CD14-positive monocyte (primary cell): ENCODE measurements at regions not wholly inside any gene's neighbourhood (a gene's known extent, or its start where the extent isn't known, plus 50 kb on each side); places are given as distances from the start of the nearest gene placed in this dataset.

Experiments
- DNase-seq, 3 donors: peaks; one replicate each; pipeline ENCODE4 v3.0.0-alpha.2; 2011 to 2022
- H2AFZ ChIP-seq: 2 replicates; pipeline ENCODE4 v1.6.0; 2012; ENCODE audit warnings: mild to moderate bottlenecking, low read depth, low read length, inconsistent platforms; ENCODE audit not compliant: insufficient read depth, poor library complexity, severe bottlenecking
- H3K27ac ChIP-seq, 2 donors: 1 replicate in 1 of 2; 2 replicates in 1 of 2; pipeline ENCODE4 v1.5.1; 2012 to 2013; ENCODE audit warnings: low read length in 2 of 2, control low read depth in 1 of 2, inconsistent platforms in 1 of 2, low read depth in 1 of 2, mild to moderate bottlenecking in 1 of 2
- H3K27me3 ChIP-seq, 2 donors: one replicate each; pipeline versions ENCODE4 v1.6.0 to v1.6.1; 2011 to 2013; ENCODE audit warnings: low read length in 2 of 2; ENCODE audit not compliant: control insufficient read depth in 2 of 2, insufficient read depth in 2 of 2
- H3K36me3 ChIP-seq, 2 donors: replicated peaks in 1 of 2; 1 replicate in 1 of 2; 2 replicates in 1 of 2; pipeline versions ENCODE4 v1.5.1 to v1.6.1; 2012 to 2013; ENCODE audit warnings: low read length in 2 of 2, control low read depth in 1 of 2, inconsistent platforms in 1 of 2, mild to moderate bottlenecking in 1 of 2; ENCODE audit not compliant: insufficient read depth in 2 of 2, control insufficient read depth in 1 of 2
- H3K4me1 ChIP-seq, 2 donors: 1 replicate in 1 of 2; 2 replicates in 1 of 2; pipeline versions ENCODE4 v1.5.1 to v1.6.1; 2012 to 2013; ENCODE audit warnings: low read length in 2 of 2, control low read depth in 1 of 2, inconsistent platforms in 1 of 2, mild to moderate bottlenecking in 1 of 2, moderate library complexity in 1 of 2; ENCODE audit not compliant: insufficient read depth in 2 of 2, control insufficient read depth in 1 of 2
- H3K4me2 ChIP-seq: replicated peaks from 2 replicates; pipeline ENCODE3; 2012; ENCODE audit warnings: low read length, moderate library complexity, mild to moderate bottlenecking; ENCODE audit not compliant: poor library complexity, severe bottlenecking; ENCODE audit errors: extremely low read depth
- H3K4me3 ChIP-seq, 3 experiments: fragments of 200-600 bp in 1 of 3; sonication (generic) in 1 of 3; replicated peaks in 1 of 3; 1 replicate in 2 of 3; 2 replicates in 1 of 3; pipeline ENCODE4 v1.5.1; 2011 to 2013; ENCODE audit warnings: low read length in 3 of 3, mild to moderate bottlenecking in 3 of 3, control low read depth in 2 of 3, low read depth in 2 of 3, inconsistent platforms in 1 of 3, moderate library complexity in 1 of 3
- H3K79me2 ChIP-seq: 2 replicates; pipeline ENCODE4 v1.6.0; 2012; ENCODE audit warnings: mild to moderate bottlenecking, control low read depth, inconsistent platforms, low read length, moderate library complexity; ENCODE audit not compliant: insufficient read depth
- H3K9ac ChIP-seq: 2 replicates; pipeline ENCODE4 v1.6.0; 2017; ENCODE audit warnings: low read length, mild to moderate bottlenecking; ENCODE audit not compliant: insufficient read depth, poor library complexity, severe bottlenecking
- H3K9me3 ChIP-seq, 2 donors: replicated peaks in 1 of 2; 1 replicate in 1 of 2; 2 replicates in 1 of 2; pipeline versions ENCODE4 v1.5.1 to v1.6.1; 2012 to 2013; ENCODE audit warnings: low read length in 2 of 2, control low read depth in 1 of 2; ENCODE audit not compliant: control insufficient read depth in 1 of 2, insufficient read depth in 1 of 2
- H4K20me1 ChIP-seq: 2 replicates; pipeline ENCODE4 v1.6.0; 2012; ENCODE audit warnings: mild to moderate bottlenecking, low read length, control low read depth, moderate library complexity; ENCODE audit not compliant: insufficient read depth
- H3K27ac Mint-ChIP-seq, 7 donors: one replicate each; pipeline ENCODE4 v1.8.0; 2020; ENCODE audit warnings: mild to moderate bottlenecking in 7 of 7, mixed read lengths in 7 of 7, moderate library complexity in 6 of 7, inconsistent platforms in 2 of 7
- H3K27me3 Mint-ChIP-seq, 3 donors: one replicate each; pipeline ENCODE4 v1.8.0; 2021 to 2022; ENCODE audit warnings: low read depth in 3 of 3, mild to moderate bottlenecking in 3 of 3, mixed read lengths in 3 of 3, moderate library complexity in 3 of 3, inconsistent platforms in 1 of 3
- H3K36me3 Mint-ChIP-seq, 2 donors: one replicate each; pipeline ENCODE4 v1.8.0; 2020; ENCODE audit warnings: mixed read lengths in 2 of 2, inconsistent platforms in 1 of 2, mild to moderate bottlenecking in 1 of 2
- H3K4me1 Mint-ChIP-seq: one replicate; pipeline ENCODE4 v1.8.0; 2020; ENCODE audit warnings: mild to moderate bottlenecking, mixed read lengths
- H3K4me3 Mint-ChIP-seq, 2 donors: one replicate each; pipeline ENCODE4 v1.8.0; 2020; ENCODE audit warnings: mild to moderate bottlenecking in 2 of 2, mixed read lengths in 2 of 2, moderate library complexity in 1 of 2
- H3K9me3 Mint-ChIP-seq, 7 donors: one replicate each; pipeline ENCODE4 v1.8.0; 2020 to 2022; ENCODE audit warnings: mixed read lengths in 7 of 7, mild to moderate bottlenecking in 6 of 7, moderate library complexity in 6 of 7, inconsistent platforms in 2 of 7
- WGBS: methylation state at CpG from one replicate; pipeline ENCODE4 v1.1.5; 2013; ENCODE audit warnings: missing lambda C conversion rate; ENCODE audit not compliant: insufficient coverage; 5-methylcytosine and 5-hydroxymethylcytosine counted together
- intact Hi-C, 2 donors: fragments of 100-400 bp; cut with micrococcal nuclease; formaldehyde crosslinking; loops; one replicate each; pipeline versions ENCODE4 v1.15.0 to v1.15.1; 2023
- TF ChIP-seq, protein P1 (sequence below): fragments of 200-600 bp; IDR thresholded peaks from one replicate; pipeline ENCODE4 v1.8.0; 2022; ENCODE audit warnings: antibody characterized with exemption, mild to moderate bottlenecking

DNA sequence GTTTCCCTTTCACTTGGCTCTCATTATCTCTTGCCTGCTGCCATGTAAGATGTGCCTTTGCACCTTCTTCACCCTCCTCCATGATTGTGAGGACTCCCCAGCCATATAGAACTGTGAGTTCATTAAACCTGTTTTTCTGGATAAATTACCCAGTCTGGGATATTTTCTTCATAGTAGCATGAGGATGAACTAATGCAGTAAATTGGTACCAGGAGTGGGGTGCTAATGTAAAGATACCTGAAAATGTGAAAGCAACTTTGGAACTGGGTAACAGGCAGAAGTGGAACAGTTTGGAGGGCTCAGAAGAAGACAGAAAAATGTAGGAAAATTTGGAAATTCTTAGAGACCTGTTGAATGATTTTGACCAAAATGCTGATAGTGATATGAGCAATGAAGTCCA, 487.4 kb downstream of the LMO7 start:
- no peaks in the 10 kb centered on the region for H3K36me3 ChIP-seq
- no peak overlapping the region for H3K27ac ChIP-seq
- no peak overlapping the region for H3K4me2 ChIP-seq
- TF ChIP-seq, protein P1, sequence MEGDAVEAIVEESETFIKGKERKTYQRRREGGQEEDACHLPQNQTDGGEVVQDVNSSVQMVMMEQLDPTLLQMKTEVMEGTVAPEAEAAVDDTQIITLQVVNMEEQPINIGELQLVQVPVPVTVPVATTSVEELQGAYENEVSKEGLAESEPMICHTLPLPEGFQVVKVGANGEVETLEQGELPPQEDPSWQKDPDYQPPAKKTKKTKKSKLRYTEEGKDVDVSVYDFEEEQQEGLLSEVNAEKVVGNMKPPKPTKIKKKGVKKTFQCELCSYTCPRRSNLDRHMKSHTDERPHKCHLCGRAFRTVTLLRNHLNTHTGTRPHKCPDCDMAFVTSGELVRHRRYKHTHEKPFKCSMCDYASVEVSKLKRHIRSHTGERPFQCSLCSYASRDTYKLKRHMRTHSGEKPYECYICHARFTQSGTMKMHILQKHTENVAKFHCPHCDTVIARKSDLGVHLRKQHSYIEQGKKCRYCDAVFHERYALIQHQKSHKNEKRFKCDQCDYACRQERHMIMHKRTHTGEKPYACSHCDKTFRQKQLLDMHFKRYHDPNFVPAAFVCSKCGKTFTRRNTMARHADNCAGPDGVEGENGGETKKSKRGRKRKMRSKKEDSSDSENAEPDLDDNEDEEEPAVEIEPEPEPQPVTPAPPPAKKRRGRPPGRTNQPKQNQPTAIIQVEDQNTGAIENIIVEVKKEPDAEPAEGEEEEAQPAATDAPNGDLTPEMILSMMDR = no peak
- H3K4me1 ChIP-seq = no peaks in the 10 kb centered on the region
- DNase-seq = no peak
- no peaks in the 10 kb centered on the region for H4K20me1 ChIP-seq
- H3K79me2 ChIP-seq = no peaks in the 10 kb centered on the region
- H3K4me3 ChIP-seq = no peak overlapping the region
- Mint-ChIP-seq H3K4me3 (no peak overlapping the region), H3K27me3 (no peaks in the 10 kb centered on the region), H3K9me3 (peaks cover 4 to 22% (median 17%) of the 10 kb centered on the region in 7 donors), H3K36me3 (no peaks in the 10 kb centered on the region), H3K27ac (no peak overlapping the region), H3K4me1 (no peaks in the 10 kb centered on the region)
- intact Hi-C loops = no loop called here
- H2AFZ ChIP-seq = no peak overlapping the region
- no peak overlapping the region for H3K9ac ChIP-seq
- H3K9me3 ChIP-seq = peaks cover 17 to 24% of the 10 kb centered on the region in 2 donors
- H3K27me3 ChIP-seq = no peaks in the 10 kb centered on the region

DNA sequence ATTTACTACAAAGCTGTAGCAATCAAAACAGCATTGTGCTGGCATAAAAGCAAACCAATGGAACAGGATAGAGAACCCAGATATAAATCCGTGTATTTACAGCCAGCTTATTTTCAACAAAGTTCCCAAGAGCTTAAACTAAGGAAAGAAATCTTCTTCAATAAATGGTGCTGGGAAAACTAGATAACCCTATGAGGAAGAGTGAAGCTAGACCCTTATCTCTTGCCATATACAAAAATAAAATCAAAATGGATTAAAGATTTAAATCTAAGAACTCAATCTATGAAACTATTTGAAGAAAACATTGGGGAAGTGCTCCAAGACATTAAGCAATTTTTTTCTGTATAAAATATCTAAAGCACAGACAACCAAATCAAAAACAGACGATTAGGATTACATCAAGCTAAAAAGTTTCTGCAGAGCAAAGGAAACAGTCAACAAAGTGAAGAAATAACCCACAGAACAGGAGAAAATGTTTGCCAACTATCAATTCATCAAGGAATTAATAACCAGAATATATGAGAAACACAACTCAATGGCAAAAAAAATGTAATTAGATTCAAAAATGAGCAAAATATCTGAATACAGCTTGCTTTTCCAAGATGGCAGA, 480.7 kb downstream of the LMO7 start:
- TF ChIP-seq, protein P1 = no peak
- intact Hi-C loops = no loop called here
- peaks cover 3 to 27% (median 11%) of the 10 kb centered on the region in 7 donors for H3K9me3 Mint-ChIP-seq
- H3K36me3 Mint-ChIP-seq = no peaks in the 10 kb centered on the region
- Histone ChIP-seq H3K9me3 (peaks cover 6 to 15% of the 10 kb centered on the region in 2 donors), H3K36me3 (no peaks in the 10 kb centered on the region), H3K27ac (no peak overlapping the region), H2AFZ (no peak overlapping the region), H3K79me2 (no peaks in the 10 kb centered on the region), H3K27me3 (no peaks in the 10 kb centered on the region), H3K4me3 (no peak overlapping the region), H3K9ac (no peak overlapping the region), H4K20me1 (no peaks in the 10 kb centered on the region), H3K4me1 (no peaks in the 10 kb centered on the region), H3K4me2 (no peak overlapping the region)
- DNase-seq = no peak
- no peak overlapping the region for H3K4me3 Mint-ChIP-seq
- H3K27ac Mint-ChIP-seq = no peak overlapping the region
- no peaks in the 10 kb centered on the region for H3K27me3 Mint-ChIP-seq
- H3K4me1 Mint-ChIP-seq = no peaks in the 10 kb centered on the region
- no CpG with 5 or more reads among the region's 2 CpGs for WGBS
